ENCODE measurements at regions not wholly inside any gene's neighbourhood (a gene's known extent, or its start where the extent isn't known, plus 50 kb on each side); places are given as distances from the start of the nearest gene placed in this dataset.
"Not testable (repeated sequence)": the region's sequence is repeated elsewhere in the genome, so short reads cannot be mapped to it uniquely, and the experiment has no call there.

- Histone ChIP-seq H3K9ac (ENCODE audit: low read depth, low read length) (no peak overlapping the region), H3K27ac (ENCODE audit: low read depth, low read length) (no peak overlapping the region), H3K27me3 (ENCODE audit: insufficient read depth, low read length) (no peaks in the 10 kb centered on the region), H3K4me1 (ENCODE audit: insufficient read depth, low read length) (no peaks in the 10 kb centered on the region), H3K4me3 (ENCODE audit: low read length) (no peak overlapping the region), H3K36me3 (ENCODE audit: insufficient read depth, low read length) (no peaks in the 10 kb centered on the region), H3K9me3 (ENCODE audit: insufficient read depth, low read depth, low read length) (no peaks in the 10 kb centered on the region)
- WGBS, result 94% methylated on average over 7 of the region's 7 CpGs
Measured at GRCh38 chr15:81814882-81815455, 230.8 kb downstream of the MEX3B start.

GRCh38 chr15:81813215-81813614 is 232.6 kb downstream of the MEX3B start:
- whole genome bisulfite sequencing, result 67% methylated on average over 3 of the region's 3 CpGs
- Histone ChIP-seq H3K4me1 (ENCODE audit: insufficient read depth, low read length) (no peaks in the 10 kb centered on the region), H3K36me3 (ENCODE audit: insufficient read depth, low read length) (no peaks in the 10 kb centered on the region), H3K4me3 (ENCODE audit: low read length) (no peak overlapping the region), H3K9ac (ENCODE audit: low read depth, low read length) (no peak overlapping the region), H3K9me3 (ENCODE audit: insufficient read depth, low read depth, low read length) (no peaks in the 10 kb centered on the region), H3K27me3 (ENCODE audit: insufficient read depth, low read length) (no peaks in the 10 kb centered on the region), H3K27ac (ENCODE audit: low read depth, low read length) (no peak overlapping the region)

- Histone ChIP-seq H3K36me3 (ENCODE audit: insufficient read depth, low read length) (no peaks in the 10 kb centered on the region), H3K27ac (ENCODE audit: low read depth, low read length) (no peak overlapping the region), H3K9ac (ENCODE audit: low read depth, low read length) (no peak overlapping the region), H3K4me3 (ENCODE audit: low read length) (no peak overlapping the region), H3K4me1 (ENCODE audit: insufficient read depth, low read length) (no peaks in the 10 kb centered on the region), H3K9me3 (ENCODE audit: insufficient read depth, low read depth, low read length) (no peaks in the 10 kb centered on the region), H3K27me3 (ENCODE audit: insufficient read depth, low read length) (no peaks in the 10 kb centered on the region)
- WGBS, result 97% methylated on average over 7 of the region's 7 CpGs
Measured at GRCh38 chr15:81812456-81812855, 233.4 kb downstream of the MEX3B start.

GRCh38 chr15:81811736-81812135 is 234.1 kb downstream of the MEX3B start:
- 92% methylated on average over 6 of the region's 6 CpGs for WGBS

GRCh38 chr15:81809543-81809942 is 236.3 kb downstream of the MEX3B start:
- WGBS, result 86% methylated on average over 3 of the region's 4 CpGs
- no peaks in the 10 kb centered on the region for H3K9me3 ChIP-seq (ENCODE audit: insufficient read depth, low read depth, low read length)
- no peak overlapping the region for H3K4me3 ChIP-seq (ENCODE audit: low read length)
- no peak overlapping the region for H3K27ac ChIP-seq (ENCODE audit: low read depth, low read length)
- no peaks in the 10 kb centered on the region for H3K36me3 ChIP-seq (ENCODE audit: insufficient read depth, low read length)
- H3K9ac ChIP-seq (ENCODE audit: low read depth, low read length), result no peak overlapping the region
- no peaks in the 10 kb centered on the region for H3K27me3 ChIP-seq (ENCODE audit: insufficient read depth, low read length)
- H3K4me1 ChIP-seq (ENCODE audit: insufficient read depth, low read length), result no peaks in the 10 kb centered on the region

More at GRCh38 chr15:81811736-81812135, 234.1 kb downstream of the MEX3B start:
- H3K9ac ChIP-seq (ENCODE audit: low read depth, low read length), result no peak overlapping the region
- H3K27me3 ChIP-seq (ENCODE audit: insufficient read depth, low read length), result no peaks in the 10 kb centered on the region
- no peaks in the 10 kb centered on the region for H3K4me1 ChIP-seq (ENCODE audit: insufficient read depth, low read length)
- no peaks in the 10 kb centered on the region for H3K9me3 ChIP-seq (ENCODE audit: insufficient read depth, low read depth, low read length)
- no peak overlapping the region for H3K4me3 ChIP-seq (ENCODE audit: low read length)
- H3K27ac ChIP-seq (ENCODE audit: low read depth, low read length), result no peak overlapping the region
- H3K36me3 ChIP-seq (ENCODE audit: insufficient read depth, low read length), result no peaks in the 10 kb centered on the region

GRCh38 chr15:81807806-81808205 is 238.0 kb downstream of the MEX3B start:
- H3K27me3 ChIP-seq (ENCODE audit: insufficient read depth, low read length), result no peaks in the 10 kb centered on the region
- H3K27ac ChIP-seq (ENCODE audit: low read depth, low read length), result no peak overlapping the region
- H3K9ac ChIP-seq (ENCODE audit: low read depth, low read length), result no peak overlapping the region
- no peak overlapping the region for H3K4me3 ChIP-seq (ENCODE audit: low read length)
- H3K36me3 ChIP-seq (ENCODE audit: insufficient read depth, low read length), result no peaks in the 10 kb centered on the region; the same call in 1 of the 2 replicates
- H3K4me1 ChIP-seq (ENCODE audit: insufficient read depth, low read length), result no peaks in the 10 kb centered on the region
- H3K9me3 ChIP-seq (ENCODE audit: insufficient read depth, low read depth, low read length), result no peaks in the 10 kb centered on the region
- WGBS, result 94% methylated on average over 3 of the region's 3 CpGs

- Histone ChIP-seq H3K27me3 (ENCODE audit: insufficient read depth, low read length) (no peaks in the 10 kb centered on the region), H3K4me1 (ENCODE audit: insufficient read depth, low read length) (no peaks in the 10 kb centered on the region), H3K27ac (ENCODE audit: low read depth, low read length) (no peak overlapping the region), H3K9ac (ENCODE audit: low read depth, low read length) (no peak overlapping the region), H3K4me3 (ENCODE audit: low read length) (no peak overlapping the region), H3K9me3 (ENCODE audit: insufficient read depth, low read depth, low read length) (no peaks in the 10 kb centered on the region), H3K36me3 (ENCODE audit: insufficient read depth, low read length) (no peaks in the 10 kb centered on the region; the same call in 1 of the 2 replicates)
- 90% methylated on average over 2 of the region's 2 CpGs for WGBS
Measured at GRCh38 chr15:81807186-81807585, 238.6 kb downstream of the MEX3B start.

GRCh38 chr15:81795899-81796298 is 249.9 kb downstream of the MEX3B start:
- no peak overlapping the region for H3K4me3 ChIP-seq (ENCODE audit: low read length)
- H3K36me3 ChIP-seq (ENCODE audit: insufficient read depth, low read length), result 0 out of 2 replicates have a peak, but pooled peaks cover 3% of the 10 kb centered on the region
- H3K27me3 ChIP-seq (ENCODE audit: insufficient read depth, low read length), result no peaks in the 10 kb centered on the region
- H3K4me1 ChIP-seq (ENCODE audit: insufficient read depth, low read length), result peaks cover 26% of the 10 kb centered on the region
- WGBS, result 100% methylated on average over 1 of the region's 1 CpG
- H3K27ac ChIP-seq (ENCODE audit: low read depth, low read length), result no peak overlapping the region
- H3K9me3 ChIP-seq (ENCODE audit: insufficient read depth, low read depth, low read length), result no peaks in the 10 kb centered on the region
- H3K9ac ChIP-seq (ENCODE audit: low read depth, low read length), result no peak overlapping the region

GRCh38 chr15:81792646-81793045 is 253.2 kb downstream of the MEX3B start:
- Histone ChIP-seq H3K27ac (ENCODE audit: low read depth, low read length) (no peak overlapping the region), H3K4me3 (ENCODE audit: low read length) (no peak overlapping the region)

GRCh38 chr15:81791322-81791721 is 254.5 kb downstream of the MEX3B start:
- H3K27me3 ChIP-seq (ENCODE audit: insufficient read depth, low read length); H3K4me3 ChIP-seq (ENCODE audit: low read length); H3K27ac ChIP-seq (ENCODE audit: low read depth, low read length); H3K36me3 ChIP-seq (ENCODE audit: insufficient read depth, low read length); H3K9ac ChIP-seq (ENCODE audit: low read depth, low read length); H3K9me3 ChIP-seq (ENCODE audit: insufficient read depth, low read depth, low read length): not testable (repeated sequence)
- WGBS, result 96% methylated on average over 1 of the region's 2 CpGs
- peaks cover 32% of the 10 kb centered on the region for H3K4me1 ChIP-seq (ENCODE audit: insufficient read depth, low read length)

More at GRCh38 chr15:81792646-81793045, 253.2 kb downstream of the MEX3B start:
- 95% methylated on average over 2 of the region's 2 CpGs for WGBS
- no peak overlapping the region for H3K9ac ChIP-seq (ENCODE audit: low read depth, low read length)
- H3K4me1 ChIP-seq (ENCODE audit: insufficient read depth, low read length), result peaks cover 32% of the 10 kb centered on the region
- H3K9me3 ChIP-seq (ENCODE audit: insufficient read depth, low read depth, low read length), result no peaks in the 10 kb centered on the region
- 0 out of 2 replicates have a peak, but pooled peaks cover 3% of the 10 kb centered on the region for H3K36me3 ChIP-seq (ENCODE audit: insufficient read depth, low read length)
- H3K27me3 ChIP-seq (ENCODE audit: insufficient read depth, low read length), result no peaks in the 10 kb centered on the region

GRCh38 chr15:81789403-81789802 is 256.4 kb downstream of the MEX3B start:
- Histone ChIP-seq H3K27ac (ENCODE audit: low read depth, low read length) (no peak overlapping the region), H3K9me3 (ENCODE audit: insufficient read depth, low read depth, low read length) (no peaks in the 10 kb centered on the region), H3K36me3 (ENCODE audit: insufficient read depth, low read length) (no peaks in the 10 kb centered on the region), H3K4me1 (ENCODE audit: insufficient read depth, low read length) (peaks cover 26% of the 10 kb centered on the region), H3K27me3 (ENCODE audit: insufficient read depth, low read length) (no peaks in the 10 kb centered on the region), H3K4me3 (ENCODE audit: low read length) (no peak overlapping the region), H3K9ac (ENCODE audit: low read depth, low read length) (no peak overlapping the region)
- WGBS, result 93% methylated on average over 4 of the region's 4 CpGs

- Histone ChIP-seq H3K36me3 (ENCODE audit: insufficient read depth, low read length) (no peaks in the 10 kb centered on the region; the same call in 1 of the 2 replicates), H3K9ac (ENCODE audit: low read depth, low read length) (no peak overlapping the region), H3K4me3 (ENCODE audit: low read length) (no peak overlapping the region), H3K9me3 (ENCODE audit: insufficient read depth, low read depth, low read length) (no peaks in the 10 kb centered on the region), H3K27ac (ENCODE audit: low read depth, low read length) (no peak overlapping the region), H3K4me1 (ENCODE audit: insufficient read depth, low read length) (peaks cover 5% of the 10 kb centered on the region; the same call in 1 of the 2 replicates), H3K27me3 (ENCODE audit: insufficient read depth, low read length) (no peaks in the 10 kb centered on the region)
- WGBS, result 92% methylated on average over 4 of the region's 4 CpGs
Measured at GRCh38 chr15:81786776-81787175, 259.0 kb downstream of the MEX3B start.
